GM23338 (cell line): ENCODE measurements at regions not wholly inside any gene's neighbourhood (a gene's known extent, or its start where the extent isn't known, plus 50 kb on each side); places are given as distances from the start of the nearest gene placed in this dataset.

Experiments
- ATAC-seq: fragments of 200-7000 bp; cut with Tn5 transposase; 3 replicates; pipeline ENCODE4 v1.9.1; 2020
- DNase-seq: peaks from one replicate; pipeline ENCODE4 v3.0.0-alpha.2; 2015; ENCODE audit warnings: low spot score
- H2AFZ ChIP-seq: fragments of 200-600 bp; sonication (generic); 2 replicates; pipeline ENCODE4 v1.8.0; 2016; ENCODE audit warnings: antibody characterized with exemption, mild to moderate bottlenecking, moderate library complexity
- H3F3A ChIP-seq: fragments of 200-600 bp; sonication (generic); replicated peaks from 2 replicates; pipeline ENCODE4 v1.8.0; 2017; ENCODE audit warnings: antibody characterized with exemption, mixed run types, low read depth
- H3K27ac ChIP-seq: fragments of 200-600 bp; sonication (generic); 2 replicates; pipeline ENCODE4 v1.6.1; 2016; ENCODE audit warnings: low read depth
- H3K27me3 ChIP-seq: fragments of 200-600 bp; sonication (generic); 2 replicates; pipeline ENCODE4 v1.8.0; 2016; ENCODE audit warnings: mild to moderate bottlenecking, mixed run types, moderate library complexity; ENCODE audit not compliant: insufficient read depth
- H3K36me3 ChIP-seq: fragments of 200-600 bp; sonication (generic); 2 replicates; pipeline ENCODE4 v1.8.0; 2016; ENCODE audit warnings: mild to moderate bottlenecking; ENCODE audit not compliant: insufficient read depth
- H3K4me1 ChIP-seq: fragments of 200-600 bp; sonication (generic); 2 replicates; pipeline ENCODE4 v1.8.0; 2016; ENCODE audit warnings: mild to moderate bottlenecking, moderate library complexity; ENCODE audit not compliant: insufficient read depth
- H3K4me2 ChIP-seq: fragments of 200-600 bp; sonication (generic); 2 replicates; pipeline ENCODE4 v1.7.1; 2017; ENCODE audit warnings: mixed run types
- H3K4me3 ChIP-seq: fragments of 200-600 bp; sonication (generic); 2 replicates; pipeline ENCODE4 v1.6.1; 2016; ENCODE audit warnings: mixed run types
- H3K79me2 ChIP-seq: fragments of 200-600 bp; sonication (generic); replicated peaks from 2 replicates; pipeline ENCODE4 v1.8.0; 2017; ENCODE audit warnings: mild to moderate bottlenecking; ENCODE audit not compliant: insufficient read depth
- H3K9me2 ChIP-seq: fragments of 200-600 bp; sonication (generic); 2 replicates; pipeline ENCODE4 v1.8.0; 2017; ENCODE audit not compliant: insufficient read depth
- H4K20me1 ChIP-seq: fragments of 200-600 bp; sonication (generic); replicated peaks from 2 replicates; pipeline ENCODE4 v1.8.0; 2017; ENCODE audit warnings: mild to moderate bottlenecking; ENCODE audit not compliant: insufficient read depth
- H3K27ac Mint-ChIP-seq: 2 replicates; pipeline ENCODE4 v1.8.0; 2020; ENCODE audit warnings: inconsistent platforms, mild to moderate bottlenecking, moderate library complexity, mixed read lengths
- H3K27me3 Mint-ChIP-seq: 3 replicates; pipeline ENCODE4 v1.8.0; 2022; ENCODE audit warnings: low read depth, mild to moderate bottlenecking, moderate library complexity, mixed read lengths, inconsistent platforms; ENCODE audit not compliant: insufficient read depth, poor library complexity
- H3K36me3 Mint-ChIP-seq: 3 replicates; pipeline ENCODE4 v1.8.0; 2021; ENCODE audit warnings: low read depth, mild to moderate bottlenecking, inconsistent platforms, moderate library complexity, mixed read lengths
- H3K4me1 Mint-ChIP-seq: 3 replicates; pipeline ENCODE4 v1.8.0; 2020; ENCODE audit warnings: mild to moderate bottlenecking, inconsistent platforms, mixed read lengths
- H3K4me3 Mint-ChIP-seq: 3 replicates; pipeline ENCODE4 v1.8.0; 2021; ENCODE audit warnings: moderate library complexity, mild to moderate bottlenecking, inconsistent platforms, mixed read lengths
- H3K9me3 Mint-ChIP-seq: 3 replicates; pipeline ENCODE4 v1.8.0; 2020; ENCODE audit warnings: moderate library complexity, mild to moderate bottlenecking, inconsistent platforms, mixed read lengths
- EZH2 ChIP-seq: fragments of 200-600 bp; sonication (generic); IDR thresholded peaks from one replicate; pipeline ENCODE4 v1.8.0; 2017; ENCODE audit warnings: antibody characterized with exemption, mild to moderate bottlenecking, low read depth; ENCODE audit not compliant: unreplicated experiment
- JUNB ChIP-seq: IDR thresholded peaks from one replicate; pipeline ENCODE4 v1.6.1; 2016; ENCODE audit warnings: antibody characterized with exemption; ENCODE audit not compliant: unreplicated experiment
- NANOG ChIP-seq: IDR thresholded peaks from 2 replicates; pipeline ENCODE4 v1.6.1; 2016; ENCODE audit warnings: antibody characterized with exemption, borderline replicate concordance
- STAT1 ChIP-seq: IDR thresholded peaks from one replicate; pipeline ENCODE4 v1.6.1; 2016; ENCODE audit warnings: antibody characterized with exemption; ENCODE audit not compliant: unreplicated experiment
- ZNF462 ChIP-seq: fragments of 250-450 bp; sonication (Bioruptor Pico); IDR thresholded peaks from 2 replicates; pipeline ENCODE4 v1.5.0; 2020; ENCODE audit warnings: mild to moderate bottlenecking, moderate library complexity
- TF ChIP-seq, protein P1 (sequence below), 2 experiments: fragments of 200-600 bp in 1 of 2; sonication (generic) in 1 of 2; conservative IDR thresholded peaks; 2 replicates each; pipeline versions ENCODE4 v1.5.1 to v1.6.1; 2016 to 2017; ENCODE audit warnings: antibody characterized with exemption in 2 of 2, low read depth in 2 of 2, mild to moderate bottlenecking in 2 of 2, moderate library complexity in 1 of 2
- TF ChIP-seq, protein P2 (sequence below): IDR thresholded peaks from 2 replicates; pipeline ENCODE4 v1.6.1; 2016; ENCODE audit warnings: antibody characterized with exemption

- TF ChIP-seq ZNF462 (no peak), NANOG (no peak), JUNB (no peak), STAT1 (no peak), EZH2 (no peak)
- TF ChIP-seq, protein P1, sequence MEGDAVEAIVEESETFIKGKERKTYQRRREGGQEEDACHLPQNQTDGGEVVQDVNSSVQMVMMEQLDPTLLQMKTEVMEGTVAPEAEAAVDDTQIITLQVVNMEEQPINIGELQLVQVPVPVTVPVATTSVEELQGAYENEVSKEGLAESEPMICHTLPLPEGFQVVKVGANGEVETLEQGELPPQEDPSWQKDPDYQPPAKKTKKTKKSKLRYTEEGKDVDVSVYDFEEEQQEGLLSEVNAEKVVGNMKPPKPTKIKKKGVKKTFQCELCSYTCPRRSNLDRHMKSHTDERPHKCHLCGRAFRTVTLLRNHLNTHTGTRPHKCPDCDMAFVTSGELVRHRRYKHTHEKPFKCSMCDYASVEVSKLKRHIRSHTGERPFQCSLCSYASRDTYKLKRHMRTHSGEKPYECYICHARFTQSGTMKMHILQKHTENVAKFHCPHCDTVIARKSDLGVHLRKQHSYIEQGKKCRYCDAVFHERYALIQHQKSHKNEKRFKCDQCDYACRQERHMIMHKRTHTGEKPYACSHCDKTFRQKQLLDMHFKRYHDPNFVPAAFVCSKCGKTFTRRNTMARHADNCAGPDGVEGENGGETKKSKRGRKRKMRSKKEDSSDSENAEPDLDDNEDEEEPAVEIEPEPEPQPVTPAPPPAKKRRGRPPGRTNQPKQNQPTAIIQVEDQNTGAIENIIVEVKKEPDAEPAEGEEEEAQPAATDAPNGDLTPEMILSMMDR (conservative IDR thresholded peaks at IDR 0.05; ENCODE audit: low read depth in 2 of 2) = no peak
- TF ChIP-seq, protein P2, sequence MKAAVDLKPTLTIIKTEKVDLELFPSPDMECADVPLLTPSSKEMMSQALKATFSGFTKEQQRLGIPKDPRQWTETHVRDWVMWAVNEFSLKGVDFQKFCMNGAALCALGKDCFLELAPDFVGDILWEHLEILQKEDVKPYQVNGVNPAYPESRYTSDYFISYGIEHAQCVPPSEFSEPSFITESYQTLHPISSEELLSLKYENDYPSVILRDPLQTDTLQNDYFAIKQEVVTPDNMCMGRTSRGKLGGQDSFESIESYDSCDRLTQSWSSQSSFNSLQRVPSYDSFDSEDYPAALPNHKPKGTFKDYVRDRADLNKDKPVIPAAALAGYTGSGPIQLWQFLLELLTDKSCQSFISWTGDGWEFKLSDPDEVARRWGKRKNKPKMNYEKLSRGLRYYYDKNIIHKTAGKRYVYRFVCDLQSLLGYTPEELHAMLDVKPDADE = no peak
- Histone ChIP-seq H3K79me2 (no peaks in the 10 kb centered on the region), H4K20me1 (no peaks in the 10 kb centered on the region; the same call in 1 of the 2 replicates), H2AFZ (peak overlapping the region; percentile 72), H3K27ac (no peak overlapping the region), H3K36me3 (no peaks in the 10 kb centered on the region), H3K4me1 (0 out of 2 replicates have a peak, but pooled peaks cover 5% of the 10 kb centered on the region), H3K4me3 (no peak overlapping the region), H3K9me2 (peaks cover 32% of the 10 kb centered on the region), H3K4me2 (no peak overlapping the region), H3F3A (no peaks in the 10 kb centered on the region), H3K27me3 (no peaks in the 10 kb centered on the region)
- H3K27me3 Mint-ChIP-seq = peaks cover 3% of the 10 kb centered on the region
- ATAC-seq (no peak), DNase-seq (no peak)
- H3K9me3 Mint-ChIP-seq = 0 out of 3 replicates have a peak, but pooled peaks cover 6% of the 10 kb centered on the region
- peaks cover 9% of the 10 kb centered on the region for H3K4me1 Mint-ChIP-seq
- 0 out of 3 replicates have a peak, but pooled peaks cover 3% of the 10 kb centered on the region for H3K36me3 Mint-ChIP-seq
- H3K4me3 Mint-ChIP-seq = no peak overlapping the region
- no peak overlapping the region for H3K27ac Mint-ChIP-seq
These were observed 190.6 kb downstream of the EMP1 start for GRCh38 chr12:13387101-13387500.
